ENCODE measurements at regions not wholly inside any gene's neighbourhood (a gene's known extent, or its start where the extent isn't known, plus 50 kb on each side); places are given as distances from the start of the nearest gene placed in this dataset.
A peak's percentile ranks its signal among the peaks of the same experiment; 100 is the strongest.

DNA sequence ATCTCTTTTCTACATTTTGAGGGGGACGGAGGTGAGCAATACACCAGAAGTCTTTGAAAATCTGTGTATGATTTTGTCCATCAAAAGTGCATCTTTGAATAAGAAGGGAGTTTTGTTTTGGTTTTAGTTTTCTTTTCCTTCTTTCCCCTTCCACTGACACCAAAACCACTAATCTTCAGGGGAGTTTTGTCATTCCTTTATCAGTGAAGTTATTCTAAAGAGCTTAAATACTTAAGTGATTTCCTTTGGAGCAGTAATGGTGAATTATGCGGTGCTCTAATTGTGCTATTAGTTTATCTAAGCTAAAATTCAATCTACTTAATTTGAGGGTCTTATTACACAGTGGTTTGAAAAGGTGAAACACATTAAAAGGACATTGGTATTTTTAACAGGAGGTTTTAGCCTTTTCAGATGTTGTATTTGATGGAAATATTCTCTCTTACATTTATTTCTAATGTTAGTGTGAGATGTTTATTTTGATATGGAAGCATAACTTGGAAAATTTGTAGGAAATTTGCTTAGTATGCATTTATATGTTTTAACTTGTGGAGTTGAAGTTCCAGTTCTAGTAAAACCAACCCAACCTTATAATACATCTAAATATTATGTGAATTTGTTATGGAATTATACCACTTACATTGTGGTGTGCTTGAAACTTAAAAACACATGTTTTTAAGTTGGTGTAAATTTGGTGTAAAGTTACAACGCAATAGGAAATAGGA is 124.9 kb downstream of the PCDH7 start:
- H3K27ac ChIP-seq (replicated peaks in 1 of 4) = no peak overlapping the region
- TF ChIP-seq POLR2AphosphoS5 (IDR thresholded peaks at IDR 0.05) = no peak
- TF ChIP-seq, protein P1, sequence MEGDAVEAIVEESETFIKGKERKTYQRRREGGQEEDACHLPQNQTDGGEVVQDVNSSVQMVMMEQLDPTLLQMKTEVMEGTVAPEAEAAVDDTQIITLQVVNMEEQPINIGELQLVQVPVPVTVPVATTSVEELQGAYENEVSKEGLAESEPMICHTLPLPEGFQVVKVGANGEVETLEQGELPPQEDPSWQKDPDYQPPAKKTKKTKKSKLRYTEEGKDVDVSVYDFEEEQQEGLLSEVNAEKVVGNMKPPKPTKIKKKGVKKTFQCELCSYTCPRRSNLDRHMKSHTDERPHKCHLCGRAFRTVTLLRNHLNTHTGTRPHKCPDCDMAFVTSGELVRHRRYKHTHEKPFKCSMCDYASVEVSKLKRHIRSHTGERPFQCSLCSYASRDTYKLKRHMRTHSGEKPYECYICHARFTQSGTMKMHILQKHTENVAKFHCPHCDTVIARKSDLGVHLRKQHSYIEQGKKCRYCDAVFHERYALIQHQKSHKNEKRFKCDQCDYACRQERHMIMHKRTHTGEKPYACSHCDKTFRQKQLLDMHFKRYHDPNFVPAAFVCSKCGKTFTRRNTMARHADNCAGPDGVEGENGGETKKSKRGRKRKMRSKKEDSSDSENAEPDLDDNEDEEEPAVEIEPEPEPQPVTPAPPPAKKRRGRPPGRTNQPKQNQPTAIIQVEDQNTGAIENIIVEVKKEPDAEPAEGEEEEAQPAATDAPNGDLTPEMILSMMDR (IDR thresholded peaks at IDR 0.05) = no peak
- no peak for TF ChIP-seq EP300 (IDR thresholded peaks at IDR 0.05)
- no peak for TF ChIP-seq POLR2A (IDR thresholded peaks at IDR 0.05; ENCODE audit: low read depth)
- H3K27me3 ChIP-seq = no peaks in the 10 kb centered on the region
- no peak for DNase-seq (ENCODE audit: extremely low spot score)
- H3K9me3 ChIP-seq = no peaks in the 10 kb centered on the region
- intact Hi-C loops (cut with DNase I) = no loop called here
- H3K4me1 ChIP-seq = peaks cover 8 to 57% (median 39%) of the 10 kb centered on the region in 4 donors
- no peak overlapping the region for H3K4me3 ChIP-seq
- 89% methylated on average over 3 of the region's 3 CpGs for WGBS
- no peaks in the 10 kb centered on the region for H3K36me3 ChIP-seq

DNA sequence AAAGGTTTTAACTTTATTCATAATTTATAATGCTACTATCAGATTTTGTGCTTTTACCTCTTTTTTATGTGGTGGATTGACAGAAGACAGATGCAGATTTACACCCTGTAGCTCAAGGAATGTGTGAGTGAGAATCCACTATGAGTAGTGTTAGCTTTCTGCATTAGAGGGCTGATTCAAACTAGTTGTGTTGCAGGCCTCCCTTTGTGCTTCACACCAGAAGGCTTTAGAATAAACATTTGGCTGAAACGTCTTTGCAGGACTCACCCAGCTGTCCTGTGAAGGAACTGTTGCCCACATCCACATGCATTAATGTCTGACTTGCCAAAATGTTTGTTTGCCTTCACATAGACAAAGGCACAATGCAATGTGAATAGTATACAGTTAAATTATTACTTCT is 127.0 kb downstream of the PCDH7 start:
- H3K4me3 ChIP-seq = no peak overlapping the region
- H3K9me3 ChIP-seq = no peaks in the 10 kb centered on the region
- no peak for DNase-seq (ENCODE audit: extremely low spot score)
- H3K4me1 ChIP-seq = peaks cover 8 to 41% (median 27%) of the 10 kb centered on the region in 4 donors
- H3K36me3 ChIP-seq = no peaks in the 10 kb centered on the region
- H3K27ac ChIP-seq (replicated peaks in 1 of 4) = peak overlapping the region in 2 of 4 donors; percentile 5 to 8
- TF ChIP-seq POLR2AphosphoS5 (IDR thresholded peaks at IDR 0.05) (no peak), EP300 (IDR thresholded peaks at IDR 0.05) (no peak), POLR2A (IDR thresholded peaks at IDR 0.05; ENCODE audit: low read depth) (no peak)
- TF ChIP-seq, protein P1 (IDR thresholded peaks at IDR 0.05) = no peak
- WGBS = 20% methylated on average over 1 of the region's 1 CpG
- H3K27me3 ChIP-seq = no peaks in the 10 kb centered on the region
- intact Hi-C loops (cut with DNase I) = no loop called here

DNA sequence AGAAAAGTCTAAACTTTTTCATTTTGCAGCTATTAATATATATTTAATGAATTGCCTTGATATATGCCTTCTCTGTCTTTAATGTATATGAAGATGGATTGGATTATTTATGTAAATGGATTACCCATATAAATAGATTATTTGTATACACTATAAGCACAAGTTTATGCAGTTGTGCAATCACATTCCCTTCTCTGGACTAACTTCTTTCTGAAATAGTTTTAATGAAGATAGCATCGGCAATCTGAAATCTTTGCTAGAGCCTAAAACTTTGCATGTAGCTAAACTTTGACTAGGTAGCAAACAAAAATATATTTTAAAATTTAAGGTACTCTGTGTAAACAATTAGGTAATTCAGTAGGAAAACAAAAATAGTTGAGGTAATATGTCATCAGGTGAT is 127.8 kb downstream of the PCDH7 start:
- intact Hi-C loops (cut with DNase I) = no loop called here
- 88% methylated on average over 1 of the region's 1 CpG for WGBS
- TF ChIP-seq POLR2A (IDR thresholded peaks at IDR 0.05; ENCODE audit: low read depth) (no peak), EP300 (IDR thresholded peaks at IDR 0.05) (no peak), POLR2AphosphoS5 (IDR thresholded peaks at IDR 0.05) (no peak)
- TF ChIP-seq, protein P1 (IDR thresholded peaks at IDR 0.05) = no peak
- Histone ChIP-seq H3K4me1 (peaks cover 8 to 41% (median 27%) of the 10 kb centered on the region in 4 donors), H3K36me3 (no peaks in the 10 kb centered on the region), H3K27ac (replicated peaks in 1 of 4) (peak overlapping the region in 1 of 4 donors; percentile 8), H3K9me3 (no peaks in the 10 kb centered on the region), H3K27me3 (no peaks in the 10 kb centered on the region), H3K4me3 (no peak overlapping the region)
- DNase-seq (ENCODE audit: extremely low spot score) = no peak

DNA sequence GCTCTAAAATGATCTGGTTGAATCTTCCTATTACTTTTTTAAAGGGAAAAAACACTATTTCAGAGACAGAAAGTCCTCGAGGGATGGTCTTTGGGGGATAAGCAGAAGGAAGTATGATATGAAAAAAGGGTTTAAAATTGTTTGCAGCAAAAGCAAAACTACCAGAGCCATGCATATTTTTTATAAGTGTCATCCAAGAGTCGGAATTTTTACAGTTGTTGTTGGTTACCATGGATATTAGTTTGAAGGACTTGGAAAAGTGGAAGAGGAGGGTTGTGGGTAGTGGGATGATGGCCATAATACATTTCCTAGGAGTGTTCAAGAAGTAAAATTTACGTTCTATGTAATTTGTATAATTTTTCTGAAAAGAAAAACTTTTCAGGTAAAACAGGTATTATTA is 134.4 kb downstream of the PCDH7 start:
- no peak for DNase-seq (ENCODE audit: extremely low spot score)
- Histone ChIP-seq H3K4me1 (peaks cover 0 to 40% (median 20%) of the 10 kb centered on the region in 4 donors), H3K27me3 (no peaks in the 10 kb centered on the region), H3K27ac (replicated peaks in 1 of 4) (no peak overlapping the region), H3K36me3 (no peaks in the 10 kb centered on the region), H3K4me3 (no peak overlapping the region), H3K9me3 (no peaks in the 10 kb centered on the region)
- intact Hi-C loops (cut with DNase I) = no loop called here
- TF ChIP-seq POLR2AphosphoS5 (IDR thresholded peaks at IDR 0.05) (no peak), POLR2A (IDR thresholded peaks at IDR 0.05; ENCODE audit: low read depth) (no peak), EP300 (IDR thresholded peaks at IDR 0.05) (no peak)
- TF ChIP-seq, protein P1 (IDR thresholded peaks at IDR 0.05) = no peak
- 64% methylated on average over 3 of the region's 3 CpGs for WGBS

DNA sequence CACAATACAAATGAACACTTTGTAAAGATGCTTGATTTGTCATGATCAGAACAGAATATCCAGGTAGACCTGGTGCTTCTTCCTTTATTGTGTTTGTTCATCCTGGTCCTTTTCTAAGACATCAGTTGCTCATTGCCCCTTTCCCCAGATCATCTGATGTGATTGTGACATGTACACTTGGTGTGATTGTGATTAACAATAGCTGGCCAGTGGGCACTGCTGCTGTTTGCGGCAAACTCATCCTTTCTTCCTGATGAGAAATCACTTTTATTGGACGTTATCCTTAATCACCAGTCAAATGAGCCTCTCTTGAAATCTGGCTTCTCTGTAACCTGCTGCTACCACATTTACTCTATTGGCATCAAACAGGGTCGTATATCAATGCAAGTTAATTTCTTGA is 135.1 kb downstream of the PCDH7 start:
- intact Hi-C loops (cut with DNase I) = no loop called here
- Histone ChIP-seq H3K36me3 (no peaks in the 10 kb centered on the region), H3K4me1 (peaks cover 0 to 40% (median 19%) of the 10 kb centered on the region in 4 donors), H3K27me3 (no peaks in the 10 kb centered on the region), H3K4me3 (no peak overlapping the region), H3K9me3 (no peaks in the 10 kb centered on the region), H3K27ac (replicated peaks in 1 of 4) (no peak overlapping the region)
- 92% methylated on average over 3 of the region's 3 CpGs for WGBS
- no peak for DNase-seq (ENCODE audit: extremely low spot score)
- TF ChIP-seq POLR2A (IDR thresholded peaks at IDR 0.05; ENCODE audit: low read depth) (no peak), POLR2AphosphoS5 (IDR thresholded peaks at IDR 0.05) (no peak)
